SK-N-SH (cell line): ENCODE measurements at regions not wholly inside any gene's neighbourhood (a gene's known extent, or its start where the extent isn't known, plus 50 kb on each side); places are given as distances from the start of the nearest gene placed in this dataset.

Experiments used
- CTCF ChIP-seq: fragments of 200-600 bp; sonication (generic); IDR thresholded peaks from 2 replicates; pipeline ENCODE4 v1.6.1; 2017; ENCODE audit warnings: antibody characterized with exemption, mild to moderate bottlenecking, moderate library complexity
- EP300 ChIP-seq, 2 experiments: IDR thresholded peaks; 2 replicates each; pipeline versions ENCODE4 v1.4.0 to v1.6.1; 2012; ENCODE audit warnings: borderline replicate concordance in 1 of 2, low read depth in 1 of 2, low read length in 1 of 2
- FOXJ3 ChIP-seq: sonication (generic); formaldehyde crosslinking; IDR thresholded peaks from 2 replicates; pipeline ENCODE4 v1.5.1; 2020; ENCODE audit warnings: mild to moderate bottlenecking, missing genetic modification reagents
- POLR2AphosphoS5 ChIP-seq: IDR thresholded peaks from 2 replicates; pipeline ENCODE4 v1.6.1; 2012; ENCODE audit warnings: low read depth, low read length
- REST ChIP-seq: IDR thresholded peaks from 2 replicates; pipeline ENCODE4 v1.6.1; 2012; ENCODE audit warnings: mild to moderate bottlenecking, low read depth, low read length, moderate library complexity
- RFX5 ChIP-seq: IDR thresholded peaks from 2 replicates; pipeline ENCODE4 v1.6.1; 2012; ENCODE audit warnings: mild to moderate bottlenecking, improper control_type of control experiment, low read length
- TAF1 ChIP-seq: IDR thresholded peaks from 2 replicates; pipeline ENCODE4 v1.6.1; 2012; ENCODE audit warnings: low read depth, mild to moderate bottlenecking, low read length, moderate library complexity, borderline replicate concordance
- TCF12 ChIP-seq: IDR thresholded peaks from 2 replicates; pipeline ENCODE4 v1.4.0; 2012
- TEAD4 ChIP-seq: IDR thresholded peaks from 2 replicates; pipeline ENCODE4 v1.4.0; 2012; ENCODE audit warnings: mild to moderate bottlenecking, borderline replicate concordance; ENCODE audit not compliant: insufficient read depth
- YY1 ChIP-seq: IDR thresholded peaks from 2 replicates; pipeline ENCODE4 v1.4.0; 2012; ENCODE audit warnings: low read depth, mild to moderate bottlenecking
- TF ChIP-seq, protein P1 (sequence below): fragments of 150-350 bp; IDR thresholded peaks from 2 replicates; pipeline ENCODE4 v1.6.1; 2017; ENCODE audit warnings: antibody characterized with exemption, low read length, low read depth, borderline replicate concordance

DNA sequence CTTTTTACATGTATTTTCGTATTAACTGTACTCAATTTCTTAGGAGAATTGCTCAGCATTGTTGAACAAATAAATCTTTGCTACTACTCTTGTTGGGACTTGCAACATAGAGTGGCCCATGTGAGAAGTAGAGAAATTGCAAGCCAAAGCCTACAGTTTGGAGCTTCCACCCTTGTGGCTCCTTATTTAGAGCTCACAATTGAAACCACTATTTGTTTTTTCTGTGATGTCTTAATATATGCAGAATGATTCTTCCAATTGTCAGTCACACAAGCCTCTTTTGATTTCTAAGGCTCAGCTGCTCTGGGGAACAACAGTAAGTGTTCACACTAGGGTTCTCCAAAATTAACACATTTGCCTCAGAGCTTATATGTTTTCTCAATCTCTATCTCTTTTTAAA, 60.2 kb upstream of the GALNT13 start:
- TF ChIP-seq TCF12 (no peak), REST (no peak), POLR2AphosphoS5 (no peak), TEAD4 (no peak), CTCF (no peak), TAF1 (no peak), YY1 (no peak), FOXJ3 (no peak), RFX5 (no peak), EP300 (IDR thresholded peaks at IDR 0.05; ENCODE audit: borderline replicate concordance in 1 of 2, low read depth in 1 of 2, low read length in 1 of 2) (no peak)
- TF ChIP-seq, protein P1, sequence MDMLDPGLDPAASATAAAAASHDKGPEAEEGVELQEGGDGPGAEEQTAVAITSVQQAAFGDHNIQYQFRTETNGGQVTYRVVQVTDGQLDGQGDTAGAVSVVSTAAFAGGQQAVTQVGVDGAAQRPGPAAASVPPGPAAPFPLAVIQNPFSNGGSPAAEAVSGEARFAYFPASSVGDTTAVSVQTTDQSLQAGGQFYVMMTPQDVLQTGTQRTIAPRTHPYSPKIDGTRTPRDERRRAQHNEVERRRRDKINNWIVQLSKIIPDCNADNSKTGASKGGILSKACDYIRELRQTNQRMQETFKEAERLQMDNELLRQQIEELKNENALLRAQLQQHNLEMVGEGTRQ = no peak
